ENCODE measurements at regions not wholly inside any gene's neighbourhood (a gene's known extent, or its start where the extent isn't known, plus 50 kb on each side); places are given as distances from the start of the nearest gene placed in this dataset.

GRCh38 chr18:76644580-76644979 lies 149.5 kb upstream of the ZNF516 start:
- TF ChIP-seq, protein P1, sequence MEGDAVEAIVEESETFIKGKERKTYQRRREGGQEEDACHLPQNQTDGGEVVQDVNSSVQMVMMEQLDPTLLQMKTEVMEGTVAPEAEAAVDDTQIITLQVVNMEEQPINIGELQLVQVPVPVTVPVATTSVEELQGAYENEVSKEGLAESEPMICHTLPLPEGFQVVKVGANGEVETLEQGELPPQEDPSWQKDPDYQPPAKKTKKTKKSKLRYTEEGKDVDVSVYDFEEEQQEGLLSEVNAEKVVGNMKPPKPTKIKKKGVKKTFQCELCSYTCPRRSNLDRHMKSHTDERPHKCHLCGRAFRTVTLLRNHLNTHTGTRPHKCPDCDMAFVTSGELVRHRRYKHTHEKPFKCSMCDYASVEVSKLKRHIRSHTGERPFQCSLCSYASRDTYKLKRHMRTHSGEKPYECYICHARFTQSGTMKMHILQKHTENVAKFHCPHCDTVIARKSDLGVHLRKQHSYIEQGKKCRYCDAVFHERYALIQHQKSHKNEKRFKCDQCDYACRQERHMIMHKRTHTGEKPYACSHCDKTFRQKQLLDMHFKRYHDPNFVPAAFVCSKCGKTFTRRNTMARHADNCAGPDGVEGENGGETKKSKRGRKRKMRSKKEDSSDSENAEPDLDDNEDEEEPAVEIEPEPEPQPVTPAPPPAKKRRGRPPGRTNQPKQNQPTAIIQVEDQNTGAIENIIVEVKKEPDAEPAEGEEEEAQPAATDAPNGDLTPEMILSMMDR (IDR thresholded peaks at IDR 0.05): no peak
- TF ChIP-seq ZFX (IDR thresholded peaks at IDR 0.05; ENCODE audit: borderline replicate concordance): no peak
